GM12878 (cell line): ENCODE measurements at regions not wholly inside any gene's neighbourhood (a gene's known extent, or its start where the extent isn't known, plus 50 kb on each side); places are given as distances from the start of the nearest gene placed in this dataset.

Experiments
- ATAC-seq: fragments of 200-7000 bp; cut with Tn5 transposase; 3 replicates; pipeline ENCODE4 v1.9.1; 2020; ENCODE audit warnings: mild to moderate bottlenecking, moderate library complexity
- BruUV-seq: library from RNA; stranded (reverse); fragments of 400-500 nt; replicated peaks from 2 replicates; lab custom pipeline; 2021; lab: Mats Ljungman, UMichigan
- CTCF ChIA-PET: fragments of 300-600 bp; sonication (Branson Sonifier 250); formaldehyde crosslinking; extraction: SDS; loops from one replicate; lab custom pipeline; 2021; ENCODE audit warnings: inconsistent platforms; lab: Yijun Ruan, JAX
- POLR2A ChIA-PET: fragments of 350-600 bp; formaldehyde crosslinking; extraction: SDS; loops from one replicate; lab custom pipeline; 2021; ENCODE audit warnings: inconsistent platforms; lab: Charles Lee
- RAD21 ChIA-PET: fragments of 300-600 bp; sonication (Branson Sonifier 250); formaldehyde crosslinking; loops from one replicate; lab custom pipeline; 2023; ENCODE audit warnings: antibody characterized with exemption; ENCODE audit not compliant: unreplicated experiment; lab: Charles Lee
- SMC1A ChIA-PET: fragments of 300-600 bp; sonication (Branson Sonifier 250); formaldehyde crosslinking; loops from one replicate; lab custom pipeline; 2023; ENCODE audit not compliant: unreplicated experiment, uncharacterized antibody; lab: Charles Lee
- DNase-seq: peaks from one replicate; pipeline ENCODE4 v3.0.0-alpha.2; 2011; ENCODE audit warnings: low read depth, low spot score
- FAIRE-seq: peaks from 3 replicates; lab custom pipeline; 2011; peaks lifted over from hg19 to GRCh38; lab: Jason Lieb, UNC
- H2AFZ ChIP-seq: 2 replicates; pipeline ENCODE4 v1.6.0; 2011; ENCODE audit warnings: low read depth, low read length, control low read depth; ENCODE audit not compliant: control insufficient read depth
- H3K27ac ChIP-seq: 2 replicates; pipeline ENCODE4 v1.5.1; 2011; ENCODE audit warnings: control low read depth; ENCODE audit not compliant: control insufficient read depth, insufficient read depth
- H3K27me3 ChIP-seq, 2 experiments: replicated peaks in 1 of 2; 2 replicates each; pipeline versions ENCODE4 v1.6.0 to v1.6.1; 2011; ENCODE audit warnings: low read length in 1 of 2; ENCODE audit not compliant: control insufficient read depth in 2 of 2, insufficient read depth in 2 of 2
- H3K36me3 ChIP-seq, 2 experiments: 2 replicates each; pipeline ENCODE4 v1.5.1; 2011; ENCODE audit warnings: low read length in 1 of 2; ENCODE audit not compliant: control insufficient read depth in 2 of 2, insufficient read depth in 2 of 2
- H3K4me1 ChIP-seq: 2 replicates; pipeline ENCODE4 v1.6.1; 2011; ENCODE audit warnings: mild to moderate bottlenecking, low read length, moderate library complexity, mixed read lengths; ENCODE audit not compliant: control insufficient read depth, insufficient read depth
- H3K4me2 ChIP-seq: 2 replicates; pipeline ENCODE4 v1.6.0; 2011; ENCODE audit warnings: control low read depth; ENCODE audit not compliant: control insufficient read depth, insufficient read depth
- H3K4me3 ChIP-seq: fragments of 200-600 bp; sonication (generic); 2 replicates; pipeline ENCODE4 v1.5.1; 2016
- H3K79me2 ChIP-seq: 2 replicates; pipeline ENCODE4 v1.6.0; 2011; ENCODE audit warnings: low read length; ENCODE audit not compliant: control insufficient read depth, insufficient read depth
- H3K9ac ChIP-seq: 2 replicates; pipeline ENCODE4 v1.8.0; 2011; ENCODE audit warnings: low read length, control low read depth, mixed read lengths; ENCODE audit not compliant: control insufficient read depth, insufficient read depth
- H3K9me3 ChIP-seq: replicated peaks from 3 replicates; pipeline ENCODE4 v1.5.1; 2011; ENCODE audit warnings: mild to moderate bottlenecking, low read length; ENCODE audit not compliant: control insufficient read depth, insufficient read depth
- H4K20me1 ChIP-seq: 2 replicates; pipeline ENCODE4 v1.6.0; 2011; ENCODE audit not compliant: control insufficient read depth, insufficient read depth
- CEBPB ChIP-seq, 2 experiments: fragments of 150-350 bp in 1 of 2; IDR thresholded peaks; 2 replicates each; pipeline ENCODE4 v1.6.1; 2012 to 2014; ENCODE audit warnings: low read depth in 2 of 2, low read length in 2 of 2, borderline replicate concordance in 1 of 2, inconsistent platforms in 1 of 2
- CHD4 ChIP-seq: fragments of 200-600 bp; sonication (generic); IDR thresholded peaks from 2 replicates; pipeline ENCODE4 v1.6.1; 2016; ENCODE audit warnings: mild to moderate bottlenecking
- FOS ChIP-seq: IDR thresholded peaks from 3 replicates; pipeline ENCODE4 v1.6.1; 2011; ENCODE audit warnings: borderline replicate concordance; ENCODE audit not compliant: insufficient read length; ENCODE audit errors: extremely low read depth
- FOXM1 ChIP-seq: IDR thresholded peaks from 2 replicates; pipeline ENCODE4 v1.6.1; 2012; ENCODE audit warnings: low read depth, mild to moderate bottlenecking, inconsistent platforms, low read length, moderate library complexity
- MAX ChIP-seq: IDR thresholded peaks from 2 replicates; pipeline ENCODE4 v1.6.1; 2012; ENCODE audit warnings: low read depth, low read length, improper control_type of control experiment
- NBN ChIP-seq: fragments of 450-650 bp; IDR thresholded peaks from 2 replicates; pipeline ENCODE4 v1.6.1; 2016
- NFYB ChIP-seq: IDR thresholded peaks from 2 replicates; pipeline ENCODE4 v1.6.1; 2011; ENCODE audit warnings: low read depth, mild to moderate bottlenecking, low read length, improper control_type of control experiment, moderate library complexity; ENCODE audit not compliant: insufficient read depth
- NR2C2 ChIP-seq: IDR thresholded peaks from 2 replicates; pipeline ENCODE4 v1.6.1; 2011; ENCODE audit warnings: borderline replicate concordance, low read depth; ENCODE audit not compliant: control insufficient read depth, insufficient read length
- NR2F1 ChIP-seq: fragments of 450-650 bp; conservative IDR thresholded peaks from 2 replicates; pipeline ENCODE4 v1.6.1; 2017; ENCODE audit warnings: mild to moderate bottlenecking
- RELA ChIP-seq: fragments of 450-650 bp; IDR thresholded peaks from 2 replicates; pipeline ENCODE4 v1.8.0; 2014; ENCODE audit warnings: borderline replicate concordance; ENCODE audit not compliant: partially characterized antibody
- RFX5 ChIP-seq: IDR thresholded peaks from 2 replicates; pipeline ENCODE4 v1.6.1; 2011; ENCODE audit warnings: low read depth, low read length, improper control_type of control experiment
- SRF ChIP-seq, 2 experiments: IDR thresholded peaks; 2 replicates each; pipeline ENCODE4 v1.6.1; 2011; ENCODE audit warnings: low read depth in 2 of 2, low read length in 2 of 2, mild to moderate bottlenecking in 1 of 2, moderate library complexity in 1 of 2
- SUPT20H ChIP-seq: IDR thresholded peaks from 2 replicates; pipeline ENCODE4 v1.6.1; 2011; ENCODE audit warnings: low read depth, mild to moderate bottlenecking, low read length, moderate library complexity, borderline replicate concordance; ENCODE audit not compliant: control insufficient read depth
- WGBS: methylation state at CpG from one replicate; pipeline ENCODE4 v1.1.6; 2016; ENCODE audit warnings: low lambda C conversion rate; ENCODE audit not compliant: insufficient replicate concordance, insufficient coverage; ENCODE audit errors: missing lambda C conversion rate; 5-methylcytosine and 5-hydroxymethylcytosine counted together
- in situ Hi-C: fragments of 300-500 bp; cut with MboI; formaldehyde crosslinking; loops from 9 replicates; pipeline ENCODE4 v1.14.3; 2018; ENCODE audit warnings: mixed read lengths
- intact Hi-C: fragments of 100-400 bp; cut with micrococcal nuclease; formaldehyde crosslinking; loops from one replicate; pipeline ENCODE4 v1.14.2; 2022; ENCODE audit not compliant: unreplicated experiment
- TF ChIP-seq, protein P1 (sequence below): fragments of 450-650 bp; conservative IDR thresholded peaks from 2 replicates; pipeline ENCODE4 v1.6.1; 2017; ENCODE audit warnings: mild to moderate bottlenecking, moderate library complexity

- no peaks in the 10 kb centered on the region for H3K9me3 ChIP-seq
- H3K4me1 ChIP-seq = no peaks in the 10 kb centered on the region
- H3K36me3 ChIP-seq = no peaks in the 10 kb centered on the region
- H4K20me1 ChIP-seq = no peaks in the 10 kb centered on the region
- no TSS peak for BruUV-seq
- no peak overlapping the region for H3K9ac ChIP-seq
- FAIRE-seq = no peak
- intact Hi-C loops = no loop called here
- no peak overlapping the region for H3K4me3 ChIP-seq
- ChIA-PET POLR2A (no interaction called here), SMC1A (no interaction called here)
- ATAC-seq = no peak
- no peak overlapping the region for H3K4me2 ChIP-seq
- no peak for TF ChIP-seq NR2F1
- no peak for TF ChIP-seq NR2C2
- no peak for TF ChIP-seq RELA
- TF ChIP-seq, all 136 proteins: peak for 0
- Histone ChIP-seq H3K27ac (no peak overlapping the region), H3K27me3 (no peaks in the 10 kb centered on the region), H3K79me2 (no peaks in the 10 kb centered on the region), H2AFZ (no peak overlapping the region)
- CTCF ChIA-PET = no interaction called here
- no peak for DNase-seq
- RAD21 ChIA-PET = no interaction called here
- WGBS = 11% methylated on average over 5 of the region's 5 CpGs
- in situ Hi-C loops = no loop called here
Observed at GRCh38 chr9:87095951-87096350, 148.6 kb upstream of the GAS1 start.

GRCh38 chr9:87096506-87096905 lies 149.2 kb upstream of the GAS1 start:
- H3K79me2 ChIP-seq = no peaks in the 10 kb centered on the region
- FAIRE-seq (no peak), DNase-seq (no peak), ATAC-seq (no peak)
- no peaks in the 10 kb centered on the region for H3K27me3 ChIP-seq
- no peaks in the 10 kb centered on the region for H3K9me3 ChIP-seq
- intact Hi-C loops (no loop called here), in situ Hi-C loops (no loop called here)
- no peaks in the 10 kb centered on the region for H4K20me1 ChIP-seq
- TF ChIP-seq MAX (no peak), NFYB (no peak), SUPT20H (no peak), CHD4 (no peak), RFX5 (no peak), NBN (no peak), FOXM1 (no peak), FOS (no peak), CEBPB (IDR thresholded peaks at IDR 0.05; ENCODE audit: borderline replicate concordance in 1 of 2, low read depth in 2 of 2, low read length in 2 of 2) (no peak), SRF (IDR thresholded peaks at IDR 0.05; ENCODE audit: low read depth in 2 of 2, low read length in 2 of 2) (no peak)
- TF ChIP-seq, protein P1, sequence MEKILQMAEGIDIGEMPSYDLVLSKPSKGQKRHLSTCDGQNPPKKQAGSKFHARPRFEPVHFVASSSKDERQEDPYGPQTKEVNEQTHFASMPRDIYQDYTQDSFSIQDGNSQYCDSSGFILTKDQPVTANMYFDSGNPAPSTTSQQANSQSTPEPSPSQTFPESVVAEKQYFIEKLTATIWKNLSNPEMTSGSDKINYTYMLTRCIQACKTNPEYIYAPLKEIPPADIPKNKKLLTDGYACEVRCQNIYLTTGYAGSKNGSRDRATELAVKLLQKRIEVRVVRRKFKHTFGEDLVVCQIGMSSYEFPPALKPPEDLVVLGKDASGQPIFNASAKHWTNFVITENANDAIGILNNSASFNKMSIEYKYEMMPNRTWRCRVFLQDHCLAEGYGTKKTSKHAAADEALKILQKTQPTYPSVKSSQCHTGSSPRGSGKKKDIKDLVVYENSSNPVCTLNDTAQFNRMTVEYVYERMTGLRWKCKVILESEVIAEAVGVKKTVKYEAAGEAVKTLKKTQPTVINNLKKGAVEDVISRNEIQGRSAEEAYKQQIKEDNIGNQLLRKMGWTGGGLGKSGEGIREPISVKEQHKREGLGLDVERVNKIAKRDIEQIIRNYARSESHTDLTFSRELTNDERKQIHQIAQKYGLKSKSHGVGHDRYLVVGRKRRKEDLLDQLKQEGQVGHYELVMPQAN = no peak
- H3K27ac ChIP-seq = no peak overlapping the region
- WGBS = 18% methylated on average over 2 of the region's 2 CpGs
- H3K4me1 ChIP-seq = no peaks in the 10 kb centered on the region
- ChIA-PET SMC1A (no interaction called here), RAD21 (no interaction called here), POLR2A (no interaction called here), CTCF (no interaction called here)
- H3K36me3 ChIP-seq = no peaks in the 10 kb centered on the region
- BruUV-seq = no TSS peak
- no peak overlapping the region for H3K4me2 ChIP-seq
- no peak overlapping the region for H3K4me3 ChIP-seq
- no peak overlapping the region for H2AFZ ChIP-seq
- no peak overlapping the region for H3K9ac ChIP-seq
